Jurkat, Clone E6-1 (cell line): ENCODE measurements at regions not wholly inside any gene's neighbourhood (a gene's known extent, or its start where the extent isn't known, plus 50 kb on each side); places are given as distances from the start of the nearest gene placed in this dataset.

ENCODE experiments used
- DNase-seq: peaks from one replicate; pipeline ENCODE4 v3.0.0-alpha.2; 2011; ENCODE audit warnings: low read depth, low spot score
- H3K4me3 ChIP-seq: 2 replicates; pipeline ENCODE4 v1.5.1; 2011; ENCODE audit warnings: mild to moderate bottlenecking, low read length, control low read depth, moderate library complexity

DNA sequence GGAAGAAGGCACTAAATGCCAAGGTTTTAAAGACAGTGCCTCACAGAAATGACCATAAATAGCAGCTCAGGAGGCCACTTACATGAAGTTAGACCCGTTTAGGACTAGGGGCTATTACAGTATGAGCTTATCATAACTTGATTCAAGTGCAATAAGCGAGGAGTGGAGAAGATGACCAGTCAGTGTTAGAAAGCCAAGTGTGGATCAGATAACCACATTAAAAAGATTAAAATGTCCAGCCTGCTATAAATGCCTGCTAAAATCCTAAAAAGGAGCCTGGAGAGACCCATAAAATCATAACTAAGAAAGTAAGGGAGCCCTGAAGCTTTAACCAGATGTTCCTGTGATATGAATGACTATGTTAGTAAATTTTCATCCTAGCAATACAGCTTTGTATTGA is 117.5 kb upstream of the ZNF521 start:
- no peak for DNase-seq
- no peak overlapping the region for H3K4me3 ChIP-seq

DNA sequence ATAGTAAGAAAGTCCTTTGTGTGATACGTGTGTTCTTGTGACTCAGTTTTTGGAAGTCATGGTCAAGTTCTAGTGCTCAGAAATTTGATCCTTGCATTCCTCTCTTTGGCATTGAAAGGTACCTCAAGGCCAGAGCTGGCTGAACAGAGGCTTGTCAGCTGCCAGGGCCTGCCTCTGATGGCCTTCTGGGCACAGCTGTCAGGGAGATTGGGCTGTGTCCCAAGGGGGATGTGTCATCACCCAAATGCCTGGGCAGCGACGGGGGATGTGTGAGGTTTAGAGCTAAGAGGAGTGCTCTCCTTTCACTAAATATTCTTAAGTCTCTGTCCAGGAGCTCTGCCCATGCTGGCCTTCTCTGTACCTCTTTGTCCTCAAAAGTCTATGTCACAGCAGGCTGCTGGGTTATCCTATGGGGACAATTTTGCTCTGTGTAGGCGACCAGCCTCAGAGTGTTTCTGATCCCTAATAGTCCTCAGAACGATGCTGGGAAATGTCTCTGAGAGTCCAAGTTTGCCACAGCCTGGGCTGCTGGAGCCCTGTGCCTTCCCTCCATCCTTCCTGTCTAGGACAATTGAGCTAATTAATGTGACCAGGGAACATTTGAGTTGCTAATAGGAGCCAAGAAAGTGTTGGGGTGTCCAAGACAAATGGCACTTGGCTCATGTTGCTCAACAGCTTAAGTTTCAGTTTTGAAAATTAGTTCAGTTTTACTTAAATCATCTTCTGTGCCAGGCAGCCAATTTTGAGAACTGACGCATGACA is 115.4 kb upstream of the ZNF521 start:
- no peak for DNase-seq
- no peak overlapping the region for H3K4me3 ChIP-seq

DNA sequence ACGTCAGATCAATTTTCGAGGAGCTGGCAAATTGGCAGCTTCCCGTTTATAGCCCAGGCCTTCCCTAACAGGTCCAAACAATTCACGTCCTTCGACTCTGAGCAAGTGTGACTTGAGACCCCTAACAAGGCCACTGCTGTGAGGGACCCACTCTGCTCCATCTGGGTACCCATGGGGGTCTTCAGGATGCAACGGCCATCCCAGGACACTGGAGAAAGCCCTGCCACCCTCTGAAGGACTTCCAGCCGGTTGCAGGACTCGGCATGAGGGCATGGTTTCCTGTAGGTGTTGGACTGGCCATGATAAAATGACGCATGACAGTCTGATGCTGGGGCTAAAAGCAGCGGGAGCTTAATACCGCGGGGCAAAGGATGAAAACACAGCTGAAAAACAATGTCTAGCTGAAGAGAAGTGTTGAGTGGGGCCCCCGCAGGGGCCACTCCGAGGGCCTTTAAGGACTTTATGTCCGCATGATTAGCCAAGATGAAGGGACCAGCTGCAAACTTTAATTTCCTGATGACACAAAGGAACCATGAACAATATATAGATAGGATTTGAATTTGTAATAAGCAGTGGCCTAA is 113.3 kb upstream of the ZNF521 start:
- DNase-seq, result no peak
- no peak overlapping the region for H3K4me3 ChIP-seq

DNA sequence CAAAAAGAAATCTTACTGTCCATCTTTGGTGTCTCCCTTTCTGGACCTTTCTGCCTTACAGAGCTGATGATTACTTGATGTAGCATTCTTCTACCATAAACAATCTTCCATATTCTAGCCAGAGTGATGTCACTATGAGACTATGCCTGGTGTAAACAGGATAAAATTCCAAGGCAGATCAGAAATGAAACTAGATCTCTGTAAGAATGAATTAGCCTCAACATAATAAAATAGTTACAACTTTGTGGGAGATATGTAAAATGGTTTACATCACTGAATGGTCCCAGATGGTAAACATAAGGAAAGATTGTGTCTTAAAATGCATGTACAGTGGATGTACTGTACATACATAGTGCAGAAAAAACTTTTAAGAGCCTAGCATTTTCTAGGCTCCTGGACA is 112.3 kb upstream of the ZNF521 start:
- DNase-seq, result no peak
- no peak overlapping the region for H3K4me3 ChIP-seq

DNA sequence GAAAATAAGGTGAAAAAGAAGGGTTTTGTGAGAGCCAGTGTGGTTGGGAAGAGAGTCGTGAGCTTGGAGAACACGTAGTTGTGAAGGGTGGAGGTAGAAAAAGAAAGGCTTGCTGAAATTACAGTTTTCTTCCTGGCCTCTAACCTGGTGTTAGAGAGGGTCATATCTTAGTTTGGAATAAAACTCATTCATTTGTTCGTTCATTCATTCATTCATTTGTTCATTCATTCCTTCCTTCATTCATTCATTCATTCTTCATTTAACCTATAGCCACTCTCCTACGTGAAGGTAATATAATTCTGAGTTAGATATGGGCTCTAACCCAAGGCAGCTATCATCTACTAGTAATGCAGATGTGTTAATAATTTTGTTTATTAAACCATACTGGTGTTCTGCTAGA is 111.8 kb upstream of the ZNF521 start:
- H3K4me3 ChIP-seq, result no peak overlapping the region
- DNase-seq, result no peak

DNA sequence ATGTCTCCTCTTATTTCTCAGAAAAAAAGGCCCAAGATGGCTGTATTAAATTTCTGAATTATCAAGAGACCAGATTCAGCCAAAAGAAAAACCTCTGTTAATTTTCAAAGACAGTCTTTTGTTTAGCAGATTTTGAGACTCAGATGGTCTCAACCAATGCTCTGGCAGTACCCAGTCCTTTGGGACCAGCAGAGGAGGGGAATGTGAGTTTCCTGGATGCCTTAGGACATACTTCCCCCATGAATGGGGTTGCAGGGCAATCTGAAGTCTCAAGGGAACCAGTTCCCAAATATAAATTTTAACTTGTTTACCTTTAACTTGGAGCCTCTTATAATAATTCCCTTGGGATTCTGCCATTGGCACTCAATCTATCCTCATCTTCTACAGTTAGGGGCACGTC is 107.8 kb upstream of the ZNF521 start:
- H3K4me3 ChIP-seq, result no peak overlapping the region
- DNase-seq, result no peak

DNA sequence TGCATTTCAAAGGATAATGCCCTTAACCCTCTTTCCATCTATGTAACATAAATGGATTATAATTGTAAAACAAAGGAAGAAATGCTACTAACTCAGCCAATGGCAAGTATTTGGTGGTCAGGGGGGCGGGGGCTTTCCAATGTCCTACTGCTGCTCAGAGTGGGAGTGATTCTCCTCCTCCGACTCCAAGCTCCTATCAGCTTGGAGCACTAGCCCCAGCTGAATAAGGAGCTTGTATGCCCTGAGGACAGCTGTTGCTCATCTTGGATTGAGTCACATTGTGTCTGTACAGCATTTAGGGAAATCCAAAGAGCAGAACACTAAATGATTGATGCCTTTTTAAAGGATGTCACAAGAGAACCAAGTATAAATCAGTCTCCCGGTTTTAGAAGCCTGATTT is 105.6 kb upstream of the ZNF521 start:
- H3K4me3 ChIP-seq, result no peak overlapping the region
- DNase-seq, result no peak

DNA sequence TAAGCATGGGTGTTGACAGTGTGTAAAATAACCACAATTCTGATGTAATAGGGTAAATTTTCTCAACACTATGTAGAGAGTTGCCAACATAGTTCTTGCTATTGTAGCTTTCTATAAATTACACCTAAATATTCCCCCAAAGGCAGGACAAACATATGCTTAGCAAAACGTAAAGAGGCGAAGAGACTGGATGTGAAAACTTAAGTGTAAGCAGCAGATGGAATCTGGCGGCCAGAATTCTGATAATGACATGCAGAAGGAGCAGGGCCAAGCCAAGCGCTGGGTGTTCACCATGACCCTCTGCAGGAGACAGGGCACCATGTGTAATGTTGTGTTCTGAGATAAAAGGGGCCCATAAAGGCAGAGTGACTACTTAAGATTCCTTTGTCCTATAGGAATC is 105.2 kb upstream of the ZNF521 start:
- no peak overlapping the region for H3K4me3 ChIP-seq
- DNase-seq, result no peak

DNA sequence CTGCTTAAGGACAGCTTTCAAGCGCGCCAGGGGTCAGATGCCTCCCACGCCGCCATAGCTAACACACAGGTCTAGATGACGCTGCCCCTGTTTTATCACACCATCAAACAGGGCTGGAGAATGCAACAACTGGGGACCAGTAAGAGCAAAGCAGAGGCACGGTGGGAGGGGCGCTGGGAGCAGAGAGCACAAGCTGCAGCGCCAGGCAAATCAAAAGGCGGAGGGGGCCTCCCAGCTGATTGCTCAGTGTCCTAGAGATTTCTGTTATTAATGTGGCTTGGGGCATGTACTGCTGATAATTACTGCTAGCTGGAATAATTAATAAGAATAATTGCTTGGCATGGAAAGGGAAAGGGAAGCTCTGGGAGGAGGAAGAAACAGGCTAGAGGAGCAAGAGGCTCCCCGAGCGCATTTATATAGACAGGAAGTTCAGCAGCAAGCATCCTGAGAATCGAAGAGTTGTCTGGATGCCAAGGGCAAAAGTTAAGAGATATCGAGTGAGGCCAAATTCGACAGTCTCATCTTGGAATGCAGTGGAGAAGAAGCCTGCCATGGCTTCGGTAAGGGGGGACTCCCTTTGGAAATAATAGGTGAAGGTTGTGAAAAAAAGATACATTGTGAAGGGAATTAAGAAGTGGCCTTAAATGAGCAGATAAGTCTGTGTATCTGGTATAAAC is 104.5 kb upstream of the ZNF521 start:
- H3K4me3 ChIP-seq, result no peak overlapping the region
- DNase-seq, result no peak

DNA sequence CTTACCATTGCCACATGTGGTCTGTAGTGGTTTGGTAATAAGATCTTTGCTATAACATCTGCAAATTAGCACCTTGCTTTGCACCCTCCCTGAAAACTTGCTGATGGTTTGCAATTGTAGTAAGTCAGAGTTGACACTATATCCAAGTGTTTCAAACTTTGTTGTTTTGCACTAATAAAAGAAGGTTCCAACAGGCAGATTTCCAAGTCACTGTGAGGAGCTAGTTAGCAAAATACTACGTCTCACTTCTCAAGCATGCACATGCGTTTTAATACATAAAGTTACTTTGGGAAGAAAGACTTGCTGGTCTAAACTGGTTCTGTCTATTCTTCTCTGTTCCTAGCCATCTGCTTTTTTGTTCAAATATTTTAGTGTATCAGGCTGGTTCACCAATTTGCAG is 103.7 kb upstream of the ZNF521 start:
- DNase-seq, result no peak
- no peak overlapping the region for H3K4me3 ChIP-seq

DNA sequence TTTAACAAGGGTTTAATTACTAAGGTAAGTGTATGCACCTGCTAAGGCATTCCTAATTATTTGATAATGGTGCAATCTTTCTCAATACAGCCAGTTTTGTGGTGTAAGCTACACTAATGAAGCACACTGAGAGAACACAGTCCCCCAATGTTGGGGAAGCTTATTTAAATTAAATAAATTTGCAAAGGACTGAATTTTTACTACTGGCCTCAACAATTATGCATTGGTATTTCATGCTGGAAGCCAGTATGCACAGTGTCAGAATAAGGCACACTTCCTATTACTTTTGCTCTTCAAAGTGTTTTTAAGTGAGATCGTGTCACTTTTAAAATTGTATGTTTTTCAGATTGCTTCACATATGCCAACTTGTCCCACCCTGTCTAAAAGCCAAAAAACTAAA is 103.2 kb upstream of the ZNF521 start:
- no peak for DNase-seq
- H3K4me3 ChIP-seq, result no peak overlapping the region

DNA sequence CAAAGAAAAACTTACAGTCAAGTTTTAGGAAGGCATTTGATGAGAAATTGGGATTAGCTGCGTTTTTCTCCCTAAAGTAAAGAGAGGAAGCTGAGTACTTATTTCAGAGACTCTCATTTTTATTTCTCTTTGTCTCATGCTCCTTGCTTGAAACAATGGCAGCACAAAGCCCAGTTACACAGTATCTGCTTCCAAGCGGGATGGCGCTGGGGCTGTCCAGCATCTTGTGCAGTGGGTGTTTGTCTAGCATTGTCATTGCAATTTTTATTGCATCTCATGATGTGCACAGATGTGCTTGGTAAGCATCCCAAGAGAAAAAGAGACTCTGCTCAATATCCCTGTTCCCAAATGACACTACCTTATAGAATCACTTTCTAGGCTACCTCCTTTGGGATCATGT is 102.8 kb upstream of the ZNF521 start:
- no peak overlapping the region for H3K4me3 ChIP-seq

DNA sequence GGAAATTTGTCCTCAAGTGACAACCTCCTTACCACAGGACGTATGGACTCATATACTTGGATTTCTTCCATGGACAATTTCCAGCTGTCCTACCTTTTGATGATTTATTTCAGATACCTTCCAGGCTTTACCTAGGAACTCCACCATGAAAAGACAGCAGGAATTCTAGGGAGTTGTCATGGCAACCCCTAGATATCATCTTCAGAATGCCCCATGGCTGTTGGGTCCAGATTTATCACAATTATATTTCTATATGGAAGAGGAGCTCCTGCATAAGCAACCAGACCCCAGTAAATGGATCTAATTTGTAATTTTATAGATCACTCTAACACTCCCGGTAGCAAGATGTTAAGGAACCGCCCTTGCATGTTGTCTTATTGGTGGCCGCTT is 102.3 kb upstream of the ZNF521 start:
- H3K4me3 ChIP-seq, result no peak overlapping the region
- DNase-seq, result no peak

More for the DNA sequence above, 102.8 kb upstream of the ZNF521 start:
- DNase-seq, result no peak

DNA sequence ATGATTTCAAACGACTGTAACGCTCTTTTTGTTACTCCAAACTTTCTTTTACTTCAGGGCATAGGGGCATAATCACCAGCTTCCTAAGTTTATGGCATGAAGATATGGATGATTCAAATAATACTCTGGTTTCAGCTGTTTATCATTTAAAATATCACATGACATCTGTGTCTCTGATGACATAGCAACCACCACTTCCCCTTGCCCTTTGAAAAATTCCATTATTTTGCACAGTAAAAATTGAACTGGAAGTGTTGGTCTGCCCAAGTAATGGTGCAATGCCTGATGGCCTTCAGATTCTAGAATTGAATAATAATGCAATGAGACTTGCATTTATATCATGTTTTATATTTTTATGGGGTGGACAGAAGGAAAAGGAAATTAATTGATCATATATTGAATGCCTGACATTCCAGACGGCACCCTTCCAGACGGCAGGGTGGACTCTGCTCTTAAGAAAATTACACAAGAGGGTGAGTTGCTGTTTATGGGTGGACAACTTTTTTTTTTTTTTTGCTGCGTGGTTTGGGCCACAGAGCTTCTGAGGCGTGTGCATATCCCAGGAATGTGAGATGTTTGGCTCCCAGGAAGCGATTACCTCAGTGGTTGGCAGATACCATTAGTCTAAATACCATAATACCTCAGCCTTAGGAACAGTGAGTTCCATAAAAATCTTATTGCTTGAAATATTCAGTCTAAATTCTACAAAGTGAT is 101.7 kb upstream of the ZNF521 start:
- H3K4me3 ChIP-seq, result no peak overlapping the region
- DNase-seq, result no peak

DNA sequence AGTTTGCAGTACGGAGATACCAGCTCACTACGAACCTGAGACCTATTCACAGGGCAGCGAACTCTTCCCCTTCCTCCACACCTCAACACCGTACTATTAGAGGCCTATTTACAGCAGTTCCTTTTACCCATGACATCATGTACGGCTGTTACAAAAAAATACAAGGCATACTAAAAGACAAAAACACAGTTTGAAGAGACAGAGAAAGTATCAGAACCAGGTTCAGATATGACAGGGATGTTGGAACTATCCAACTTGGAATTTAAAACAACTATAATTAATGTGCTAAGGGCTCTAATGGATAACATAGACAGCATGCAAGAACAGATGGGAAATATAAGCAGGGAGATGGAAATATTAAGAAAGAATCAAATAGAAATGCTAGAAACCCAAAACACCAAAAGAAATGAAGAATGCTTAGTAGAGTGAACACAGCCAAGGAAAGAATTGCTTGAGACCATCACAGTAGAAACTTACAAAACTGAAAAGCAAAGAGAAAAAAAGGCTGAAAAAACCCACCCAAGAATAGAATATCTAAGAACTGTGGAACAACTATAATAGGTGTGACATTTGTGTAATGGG is 99.2 kb upstream of the ZNF521 start:
- no peak overlapping the region for H3K4me3 ChIP-seq
- no peak for DNase-seq

DNA sequence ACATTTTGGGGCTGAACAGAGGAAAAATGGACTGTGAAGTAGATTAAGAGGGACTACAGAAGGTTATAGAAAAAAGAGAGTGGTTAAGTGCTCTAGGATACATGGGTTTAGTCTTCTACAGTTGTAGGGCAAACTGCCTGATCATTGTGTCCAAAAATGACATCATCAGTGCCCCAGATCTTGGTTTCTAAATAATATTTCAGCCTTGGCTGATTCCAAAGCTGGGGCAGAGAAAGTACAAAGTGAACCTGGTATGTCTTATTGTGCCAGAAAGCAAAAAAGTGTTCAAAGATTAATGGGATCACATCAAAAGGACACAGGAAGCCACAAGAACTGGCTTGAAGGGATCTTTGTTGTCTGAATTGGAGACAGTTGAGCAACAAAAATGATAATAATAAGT is 97.1 kb upstream of the ZNF521 start:
- no peak overlapping the region for H3K4me3 ChIP-seq
- no peak for DNase-seq

DNA sequence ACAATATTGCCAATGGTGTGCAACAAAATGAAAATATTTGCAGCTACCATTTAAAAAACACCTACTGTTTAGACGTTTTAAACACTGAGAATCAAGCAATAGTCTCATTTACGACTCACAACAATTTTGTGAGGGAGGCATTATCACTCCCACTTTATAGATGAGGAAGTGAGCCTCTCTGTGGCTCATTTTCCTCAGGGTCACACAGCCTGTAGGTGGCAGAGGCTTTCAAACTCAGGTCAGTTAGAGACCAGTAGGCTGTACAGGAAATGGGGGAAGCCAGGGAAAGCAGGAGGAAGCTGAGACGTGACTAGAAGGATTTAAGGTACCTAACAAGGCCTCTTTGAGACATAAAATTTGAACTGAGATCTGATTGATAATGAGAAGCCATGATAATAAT is 95.0 kb upstream of the ZNF521 start:
- DNase-seq, result no peak
- H3K4me3 ChIP-seq, result no peak overlapping the region

DNA sequence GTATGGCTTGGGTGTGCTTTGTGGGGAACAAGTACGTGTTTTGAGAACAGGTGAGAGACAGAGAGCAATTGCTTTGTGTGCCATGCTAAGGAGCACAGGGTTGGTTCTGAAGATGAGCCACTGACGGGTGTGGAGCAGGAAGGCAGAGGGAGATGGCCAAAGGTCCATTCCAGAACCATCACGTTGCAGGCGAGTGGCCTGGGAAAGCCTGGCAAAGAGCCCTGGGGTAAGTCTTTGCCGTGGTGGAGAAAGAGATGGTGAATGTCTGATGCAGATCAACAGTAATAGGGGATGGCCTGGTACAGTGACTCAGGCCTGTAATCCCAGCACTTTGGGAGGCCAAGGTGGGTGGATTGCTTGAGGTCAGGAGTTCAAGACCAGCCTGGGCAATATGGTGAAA is 93.5 kb upstream of the ZNF521 start:
- no peak overlapping the region for H3K4me3 ChIP-seq
- DNase-seq, result no peak

DNA sequence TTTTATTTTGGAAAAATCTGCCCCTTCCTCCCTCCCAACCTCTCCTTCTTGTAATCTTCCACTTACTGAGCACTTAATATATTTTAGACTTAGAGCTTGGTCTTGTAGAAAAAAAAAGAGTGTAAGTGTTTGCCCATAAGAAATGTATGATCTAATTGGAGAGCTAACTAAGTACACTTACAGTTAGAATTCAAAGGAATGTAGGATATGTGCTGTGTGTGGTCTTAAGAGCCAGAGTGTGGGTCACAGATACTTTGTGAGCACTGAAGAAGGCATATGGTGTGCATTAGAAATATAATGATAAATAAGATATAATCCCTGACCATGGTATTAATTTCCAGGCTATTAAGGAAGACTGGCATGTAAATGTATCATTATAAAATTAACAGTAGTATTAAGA is 91.8 kb upstream of the ZNF521 start:
- no peak overlapping the region for H3K4me3 ChIP-seq
- DNase-seq, result no peak
